SW480 (cell line): ENCODE measurements at regions not wholly inside any gene's neighbourhood (a gene's known extent, or its start where the extent isn't known, plus 50 kb on each side); places are given as distances from the start of the nearest gene placed in this dataset.
"Not testable (repeated sequence)": the region's sequence is repeated elsewhere in the genome, so short reads cannot be mapped to it uniquely, and the experiment has no call there.

Source experiments
- DNase-seq: peaks from one replicate; pipeline ENCODE4 v3.0.0-alpha.2; 2016; ENCODE audit warnings: low spot score

- DNase-seq, result no peak
Measured at GRCh38 chr4:64822405-64822804, 413.2 kb upstream of the TECRL start.

GRCh38 chr4:64821219-64821976, 412.1 kb upstream of the TECRL start:
- DNase-seq, result no peak

GRCh38 chr4:64814616-64815015, 405.4 kb upstream of the TECRL start:
- no peak for DNase-seq

- no peak for DNase-seq
Measured at GRCh38 chr4:64807821-64808220, 398.6 kb upstream of the TECRL start.

- DNase-seq, result no peak
Measured at GRCh38 chr4:64799751-64800150, 390.5 kb upstream of the TECRL start.

GRCh38 chr4:64798828-64799227, 389.6 kb upstream of the TECRL start:
- not testable (repeated sequence) for DNase-seq

- no peak for DNase-seq
Measured at GRCh38 chr4:64796581-64796980, 387.3 kb upstream of the TECRL start.

GRCh38 chr4:64784125-64784524, 374.9 kb upstream of the TECRL start:
- DNase-seq, result no peak

- peak; percentile 25 for DNase-seq
Measured at GRCh38 chr4:64781737-64782326, 372.6 kb upstream of the TECRL start.

GRCh38 chr4:64780664-64781063, 371.4 kb upstream of the TECRL start:
- DNase-seq, result no peak

GRCh38 chr4:64777286-64777685, 368.0 kb upstream of the TECRL start:
- DNase-seq, result no peak

GRCh38 chr4:64776820-64777219, 367.6 kb upstream of the TECRL start:
- no peak for DNase-seq

GRCh38 chr4:64774626-64775025, 365.4 kb upstream of the TECRL start:
- no peak for DNase-seq

GRCh38 chr4:64771149-64771548, 361.9 kb upstream of the TECRL start:
- no peak for DNase-seq

GRCh38 chr4:64767547-64767946, 358.3 kb upstream of the TECRL start:
- no peak for DNase-seq

GRCh38 chr4:64766565-64766964, 357.3 kb upstream of the TECRL start:
- no peak for DNase-seq

- no peak for DNase-seq
Measured at GRCh38 chr4:64756016-64756415, 346.8 kb upstream of the TECRL start.

GRCh38 chr4:64747919-64748715, 338.9 kb upstream of the TECRL start:
- no peak for DNase-seq

GRCh38 chr4:64738240-64738639, 329.0 kb upstream of the TECRL start:
- DNase-seq, result no peak

GRCh38 chr4:64737854-64738138, 328.5 kb upstream of the TECRL start:
- DNase-seq, result not testable (repeated sequence)

GRCh38 chr4:64737026-64737853, 328.0 kb upstream of the TECRL start:
- DNase-seq, result no peak

- DNase-seq, result no peak
Measured at GRCh38 chr4:64729561-64729960, 320.3 kb upstream of the TECRL start.
